GM12865 (cell line): ENCODE measurements at regions not wholly inside any gene's neighbourhood (a gene's known extent, or its start where the extent isn't known, plus 50 kb on each side); places are given as distances from the start of the nearest gene placed in this dataset.

Source experiments
- DNase-seq: peaks from one replicate; pipeline ENCODE4 v3.0.0; 2010; ENCODE audit warnings: low read depth
- H3K4me3 ChIP-seq: 2 replicates; pipeline ENCODE4 v1.5.1; 2011; ENCODE audit warnings: mild to moderate bottlenecking, low read depth, low read length, control low read depth
- CTCF ChIP-seq: IDR thresholded peaks from 2 replicates; pipeline ENCODE4 v1.5.1; 2011; ENCODE audit warnings: low read length, control low read depth, low read depth, inconsistent platforms; ENCODE audit not compliant: insufficient read depth; ENCODE audit errors: missing control alignments

GRCh38 chr5:105371169-105371568 lies 1808.6 kb upstream of the NUDT12 start:
- H3K4me3 ChIP-seq, result no peak overlapping the region
- no peak for TF ChIP-seq CTCF

GRCh38 chr5:105350486-105351140 lies 1788.0 kb upstream of the NUDT12 start:
- no peak for DNase-seq
- no peak overlapping the region for H3K4me3 ChIP-seq
- TF ChIP-seq CTCF, result no peak

More at GRCh38 chr5:105371169-105371568, 1808.6 kb upstream of the NUDT12 start:
- no peak for DNase-seq

- no peak overlapping the region for H3K4me3 ChIP-seq
- no peak for TF ChIP-seq CTCF
- no peak for DNase-seq
Measured at GRCh38 chr5:105331558-105331957, 1769.0 kb upstream of the NUDT12 start.

- no peak overlapping the region for H3K4me3 ChIP-seq
- no peak for DNase-seq
- no peak for TF ChIP-seq CTCF
Measured at GRCh38 chr5:105330185-105330584, 1767.6 kb upstream of the NUDT12 start.

GRCh38 chr5:105304859-105305258 lies 1742.3 kb upstream of the NUDT12 start:
- no peak for DNase-seq
- TF ChIP-seq CTCF, result no peak
- H3K4me3 ChIP-seq, result no peak overlapping the region

GRCh38 chr5:105288946-105289345 lies 1726.4 kb upstream of the NUDT12 start:
- no peak for TF ChIP-seq CTCF
- H3K4me3 ChIP-seq, result no peak overlapping the region
- DNase-seq, result no peak

GRCh38 chr5:105283134-105283533 lies 1720.5 kb upstream of the NUDT12 start:
- TF ChIP-seq CTCF, result no peak
- no peak overlapping the region for H3K4me3 ChIP-seq

More at GRCh38 chr5:105283134-105283533, 1720.5 kb upstream of the NUDT12 start:
- no peak for DNase-seq
